ENCODE measurements at regions not wholly inside any gene's neighbourhood (a gene's known extent, or its start where the extent isn't known, plus 50 kb on each side); places are given as distances from the start of the nearest gene placed in this dataset. TPM values are rescaled to one million over a fixed set of nuclear protein-coding genes. Genes with fewer than 3 reads are reported as not detected.

GRCh38 chr2:225735844-225736243 is 336.3 kb downstream of the NYAP2 start:
- WGBS, 2 experiments (ENCODE audit: low coverage in 1 of 2, low lambda C conversion rate in 2 of 2, missing lambda C conversion rate in 2 of 2), result 0 to 1% methylated on average over 3 of the region's 3 CpGs
- H3K4me3 ChIP-seq, result no peak overlapping the region
- no peak overlapping the region for H3K4me2 ChIP-seq (ENCODE audit: unreplicated experiment)

GRCh38 chr2:225725726-225726125 is 326.2 kb downstream of the NYAP2 start:
- H3K9ac ChIP-seq, result no peak overlapping the region
- H3K4me3 ChIP-seq, result no peak overlapping the region
- no peaks in the 10 kb centered on the region for H3K4me1 ChIP-seq (ENCODE audit: insufficient read depth)
- H4K20me1 ChIP-seq (ENCODE audit: insufficient read depth), result no peaks in the 10 kb centered on the region
- no peak overlapping the region for H3K4me2 ChIP-seq (ENCODE audit: unreplicated experiment)
- WGBS, 2 experiments (ENCODE audit: low coverage in 1 of 2, low lambda C conversion rate in 2 of 2, missing lambda C conversion rate in 2 of 2), result 74 to 77% methylated on average over 3 of the region's 3 CpGs
- no peak for TF ChIP-seq EZH2phosphoT487 (IDR thresholded peaks at IDR 0.05; ENCODE audit: insufficient read depth, low read depth)
- no peak for TF ChIP-seq EZH2 (IDR thresholded peaks at IDR 0.05; ENCODE audit: insufficient read depth, poor library complexity, severe bottlenecking)
- H2AFZ ChIP-seq, result no peak overlapping the region
- in situ Hi-C loops (cut with MboI), result no loop called here
- no peaks in the 10 kb centered on the region for H3K79me2 ChIP-seq (ENCODE audit: insufficient read depth)
- no peaks in the 10 kb centered on the region for H3F3A ChIP-seq (ENCODE audit: insufficient read depth)
- H3K9me3 ChIP-seq (ENCODE audit: low read depth), result no peaks in the 10 kb centered on the region
- no peaks in the 10 kb centered on the region; the same call in 1 of the 2 replicates for H3K9me2 ChIP-seq (ENCODE audit: insufficient read depth)
- no peak for DNase-seq
- no peaks in the 10 kb centered on the region for H3K27me3 ChIP-seq (replicated peaks; ENCODE audit: insufficient read depth)
- no peaks in the 10 kb centered on the region for H3K36me3 ChIP-seq (ENCODE audit: low read depth)
- no peak overlapping the region for H3K27ac ChIP-seq

More at GRCh38 chr2:225735844-225736243, 336.3 kb downstream of the NYAP2 start:
- in situ Hi-C loops (cut with MboI), result no loop called here
- peaks cover 30% of the 10 kb centered on the region for H3K4me1 ChIP-seq (ENCODE audit: insufficient read depth)
- H3K9me3 ChIP-seq (ENCODE audit: low read depth), result no peaks in the 10 kb centered on the region
- no peak overlapping the region for H2AFZ ChIP-seq
- H3K79me2 ChIP-seq (ENCODE audit: insufficient read depth), result no peaks in the 10 kb centered on the region
- no peaks in the 10 kb centered on the region for H4K20me1 ChIP-seq (ENCODE audit: insufficient read depth)
- H3F3A ChIP-seq (ENCODE audit: insufficient read depth), result peaks cover 10% of the 10 kb centered on the region
- no peaks in the 10 kb centered on the region for H3K36me3 ChIP-seq (ENCODE audit: low read depth)
- no peaks in the 10 kb centered on the region for H3K9me2 ChIP-seq (ENCODE audit: insufficient read depth)
- TF ChIP-seq EZH2 (IDR thresholded peaks at IDR 0.05; ENCODE audit: insufficient read depth, poor library complexity, severe bottlenecking) (no peak), EZH2phosphoT487 (IDR thresholded peaks at IDR 0.05; ENCODE audit: insufficient read depth, low read depth) (no peak)
- H3K27ac ChIP-seq, result no peak overlapping the region
- no peak overlapping the region for H3K9ac ChIP-seq
- peak; percentile 87 for DNase-seq
- H3K27me3 ChIP-seq (replicated peaks; ENCODE audit: insufficient read depth), result no peaks in the 10 kb centered on the region

Small RNA genes in the stretch of these regions (microRNA-seq; reads per million reads assigned to microRNA genes)
- gene MIR5702 (ENCODE audit: borderline number of aligned reads), result not detected

Small RNA genes in the stretch of these regions (small RNA-seq; reads per million reads assigned to genes)
- gene AC068138.1 (ENCODE audit: low read depth, low replicate concordance), result not detected
- gene MIR5702 (ENCODE audit: low read depth, low replicate concordance), result not detected

Data from GM23248 (cell line).